GM19239 (cell line): ENCODE measurements at regions not wholly inside any gene's neighbourhood (a gene's known extent, or its start where the extent isn't known, plus 50 kb on each side); places are given as distances from the start of the nearest gene placed in this dataset.

Experiments
- DNase-seq: peaks from one replicate; pipeline ENCODE4 v3.0.0; 2011; ENCODE audit warnings: low spot score; ENCODE audit not compliant: insufficient read length
- FAIRE-seq: peaks from 2 replicates; lab custom pipeline; 2011; peaks lifted over from hg19 to GRCh38; lab: Jason Lieb, UNC

DNA sequence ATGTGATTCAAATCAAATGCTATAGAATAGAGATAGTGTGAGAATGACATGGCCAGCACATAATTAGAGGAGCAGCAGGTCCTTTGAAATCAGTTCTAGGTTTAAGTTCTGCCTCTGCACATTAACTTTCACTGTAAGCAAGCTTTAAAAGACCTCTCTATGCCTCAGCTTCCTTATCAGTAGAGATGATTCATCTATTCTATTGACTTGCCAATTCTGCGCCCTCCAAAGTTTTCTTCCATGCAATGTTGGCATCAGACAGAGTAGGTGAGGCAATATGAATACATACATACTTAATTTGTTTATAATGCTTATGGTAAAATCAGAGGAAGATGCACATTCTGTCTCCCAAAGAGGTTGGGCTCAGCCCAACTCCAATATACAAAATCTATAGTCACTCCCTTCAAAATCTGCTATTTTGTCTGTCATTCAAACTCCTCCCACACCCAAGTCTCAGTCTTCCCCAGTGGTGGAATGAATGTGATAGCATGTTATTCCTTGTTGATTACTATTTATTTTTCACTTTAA, 525.5 kb downstream of the RFC3 start:
- FAIRE-seq (no peak), DNase-seq (no peak)

DNA sequence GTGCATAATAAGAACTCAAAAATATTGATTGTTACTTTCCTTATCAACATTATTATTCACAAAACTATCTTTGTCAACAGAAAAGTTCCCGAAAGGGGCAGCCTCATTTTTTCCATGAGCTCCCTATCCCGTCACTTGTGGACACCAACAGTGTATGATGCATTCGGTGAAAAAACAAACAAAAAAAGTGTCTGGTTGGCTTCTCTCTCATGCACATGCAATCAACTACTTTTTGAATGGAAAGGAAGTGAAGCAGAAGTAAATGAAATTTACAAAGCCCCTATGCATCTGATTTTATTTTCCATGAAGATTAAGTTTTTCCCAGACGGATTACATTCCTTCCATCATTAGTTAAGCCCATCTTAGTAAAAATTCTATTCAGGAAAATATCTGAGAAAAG, 526.9 kb downstream of the RFC3 start:
- DNase-seq (no peak), FAIRE-seq (no peak)

DNA sequence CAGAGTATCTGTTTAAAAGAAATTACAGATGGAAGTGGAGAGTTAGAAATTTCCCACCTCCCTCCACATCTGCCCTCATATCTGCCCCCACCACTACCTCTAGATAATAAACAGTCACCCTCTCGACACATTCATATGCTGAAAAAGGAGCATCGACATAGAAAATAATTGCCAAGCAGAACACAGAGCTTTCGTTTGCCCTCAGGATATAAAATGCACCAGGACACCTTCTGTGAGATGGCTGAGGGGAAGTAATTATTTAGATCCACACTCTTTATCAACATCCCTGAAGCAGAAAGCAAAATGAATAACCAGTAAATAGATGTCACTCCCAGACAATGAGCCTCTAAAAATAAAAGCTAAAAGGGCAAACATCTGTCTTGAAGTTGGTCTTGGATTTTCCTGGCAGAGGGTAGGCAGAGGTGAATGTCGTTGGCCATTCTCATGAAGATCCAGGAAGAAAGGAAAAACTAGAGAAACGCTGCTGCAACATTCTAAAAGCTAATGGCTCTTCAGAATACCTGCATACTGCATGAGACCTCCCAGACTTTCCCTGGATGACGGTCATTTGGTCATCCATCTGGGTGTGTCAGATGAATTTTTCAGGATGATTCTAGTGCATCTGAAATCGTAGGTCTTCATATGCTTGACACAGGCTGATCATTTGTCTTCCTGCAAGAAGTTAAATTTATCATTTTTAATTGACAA, 527.5 kb downstream of the RFC3 start:
- no peak for FAIRE-seq
- DNase-seq, result no peak

DNA sequence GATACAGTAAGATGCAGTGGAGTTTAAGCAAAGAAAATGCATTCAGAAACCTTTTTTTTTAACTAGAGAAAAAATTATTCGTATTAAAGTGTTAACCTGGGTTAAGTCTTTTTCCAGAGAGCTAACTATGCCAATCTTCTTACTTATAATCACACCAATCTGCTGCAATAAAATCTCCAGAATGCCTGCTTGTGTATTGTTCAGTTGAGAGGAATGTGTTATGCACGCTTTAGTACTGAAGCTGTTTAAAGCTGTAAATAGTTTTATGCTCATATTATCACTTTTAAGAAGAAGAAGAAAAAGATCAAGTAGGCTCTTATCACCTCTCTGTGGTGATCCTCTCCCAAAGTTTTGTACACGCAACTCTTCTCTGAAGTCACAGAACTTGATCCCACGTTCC, 528.7 kb downstream of the RFC3 start:
- DNase-seq, result no peak
- FAIRE-seq, result no peak

DNA sequence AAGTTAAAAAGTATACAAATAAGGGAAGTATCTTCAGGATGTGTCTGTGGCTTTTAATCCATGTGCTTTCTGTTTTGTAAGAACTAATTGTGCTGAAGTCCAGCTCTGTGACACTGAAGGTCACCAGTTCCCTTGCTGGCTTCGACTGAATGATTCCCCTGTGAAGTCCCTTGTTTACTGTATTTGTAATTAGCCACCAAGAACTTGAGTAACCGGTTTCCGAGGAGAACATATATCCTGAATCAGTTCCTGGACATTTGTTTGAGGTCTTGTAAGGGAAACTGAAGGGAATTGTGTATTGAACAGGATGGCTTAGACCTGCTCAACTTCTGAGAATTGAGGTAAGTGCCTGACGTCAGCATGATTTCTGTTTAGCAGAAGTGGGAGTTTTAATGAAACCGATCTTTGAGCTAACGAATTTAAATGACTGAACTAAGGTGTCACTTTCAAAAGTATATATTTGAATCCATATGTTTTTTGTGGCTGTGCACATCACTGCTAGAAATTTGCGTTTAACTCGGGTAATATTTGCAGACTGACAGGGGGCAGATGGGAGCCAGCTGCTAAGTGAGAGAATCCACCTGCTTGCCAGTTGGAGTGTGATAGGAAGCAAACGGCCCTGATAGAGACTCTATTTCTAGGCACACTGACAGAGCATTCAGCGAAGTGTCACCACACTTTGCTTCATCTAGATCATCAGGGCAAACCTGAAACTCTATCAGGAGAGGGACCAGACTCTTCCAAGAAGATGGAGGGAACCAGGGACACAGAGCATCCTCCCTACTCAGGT, 530.0 kb downstream of the RFC3 start:
- DNase-seq (no peak), FAIRE-seq (no peak)

DNA sequence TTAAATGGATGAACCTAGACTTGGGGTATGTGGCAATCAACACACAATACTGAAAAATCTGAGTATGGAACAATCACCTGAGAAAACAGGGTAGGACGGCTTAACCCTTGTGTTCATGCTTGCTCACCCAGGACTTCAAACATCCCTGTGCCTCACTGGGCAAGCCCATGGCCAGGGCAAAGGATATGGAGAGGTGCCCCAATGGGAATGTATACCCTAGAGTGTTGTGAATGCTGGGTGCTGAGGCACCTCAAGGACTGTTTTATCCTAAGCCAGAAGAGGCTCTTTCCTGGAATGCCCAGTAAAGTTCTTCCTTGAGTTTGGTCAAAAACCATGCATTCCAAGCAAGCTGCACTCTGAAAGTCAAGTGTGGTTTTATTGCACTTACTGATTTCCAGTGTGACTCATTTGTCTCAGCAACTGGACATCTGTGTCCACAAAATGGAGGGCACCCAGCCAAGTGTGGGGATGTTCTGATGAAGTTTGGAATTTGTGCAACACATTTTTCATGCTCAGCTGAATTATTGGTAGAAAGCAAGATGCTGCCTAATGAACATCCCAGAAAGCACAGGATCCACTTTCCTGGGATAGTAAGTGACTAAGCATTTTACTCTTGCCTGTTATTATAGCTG, 531.3 kb downstream of the RFC3 start:
- FAIRE-seq, result no peak
- no peak for DNase-seq

DNA sequence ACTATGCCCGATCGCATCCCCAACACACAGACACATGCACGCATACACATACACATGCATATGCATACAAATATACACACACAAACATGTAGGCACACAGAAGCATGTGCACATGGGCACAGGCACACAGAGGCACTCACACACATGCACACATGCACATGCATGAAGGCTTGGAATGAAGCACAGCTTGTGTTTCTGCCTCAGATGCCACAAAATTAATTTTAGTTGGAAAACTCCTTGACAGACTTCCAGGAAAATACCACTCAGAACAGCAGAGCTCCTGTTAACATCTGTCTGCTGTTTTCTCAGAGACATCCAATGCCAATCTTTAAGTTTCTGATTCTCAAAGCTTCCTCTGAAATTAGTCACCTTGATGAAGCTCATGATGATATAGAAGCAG, 532.7 kb downstream of the RFC3 start:
- FAIRE-seq (no peak), DNase-seq (no peak)

DNA sequence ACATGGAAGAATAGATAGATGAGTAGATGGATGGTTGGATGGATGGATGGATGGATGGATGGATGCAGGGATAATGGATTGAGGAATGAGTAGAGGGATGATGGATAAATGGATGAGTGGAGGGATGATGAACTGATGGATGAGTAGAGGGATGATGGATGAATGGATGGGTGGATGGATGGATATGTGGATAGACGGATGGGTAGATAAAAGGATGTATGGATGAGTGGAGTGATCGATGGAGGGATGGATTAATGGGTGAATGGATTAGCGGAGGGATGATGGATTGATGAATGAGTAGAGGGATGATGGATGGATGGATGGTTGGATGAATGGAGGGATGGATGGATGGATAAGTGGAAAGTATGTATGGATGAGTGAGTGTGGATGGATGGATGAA, 533.2 kb downstream of the RFC3 start:
- FAIRE-seq, result no peak
- no peak for DNase-seq

DNA sequence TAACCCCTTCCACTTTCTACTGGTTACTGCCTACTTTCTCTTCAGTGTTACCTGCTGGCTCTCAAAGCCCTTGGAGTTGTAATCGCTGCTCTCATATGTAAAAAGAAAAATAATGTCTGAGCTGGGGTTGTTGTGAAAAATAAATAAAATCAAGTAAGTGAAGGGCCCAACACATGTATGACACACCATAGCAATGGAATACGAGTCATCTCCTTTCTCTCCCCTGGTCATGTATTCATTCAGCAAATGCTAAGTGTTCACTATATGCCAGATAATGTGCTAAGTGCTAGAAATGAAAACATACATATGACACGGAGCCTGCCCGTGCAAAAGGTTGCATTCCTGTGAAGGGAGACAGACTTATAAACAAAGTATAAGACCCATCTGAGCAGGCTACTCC, 535.0 kb downstream of the RFC3 start:
- FAIRE-seq, result no peak
- DNase-seq, result no peak

DNA sequence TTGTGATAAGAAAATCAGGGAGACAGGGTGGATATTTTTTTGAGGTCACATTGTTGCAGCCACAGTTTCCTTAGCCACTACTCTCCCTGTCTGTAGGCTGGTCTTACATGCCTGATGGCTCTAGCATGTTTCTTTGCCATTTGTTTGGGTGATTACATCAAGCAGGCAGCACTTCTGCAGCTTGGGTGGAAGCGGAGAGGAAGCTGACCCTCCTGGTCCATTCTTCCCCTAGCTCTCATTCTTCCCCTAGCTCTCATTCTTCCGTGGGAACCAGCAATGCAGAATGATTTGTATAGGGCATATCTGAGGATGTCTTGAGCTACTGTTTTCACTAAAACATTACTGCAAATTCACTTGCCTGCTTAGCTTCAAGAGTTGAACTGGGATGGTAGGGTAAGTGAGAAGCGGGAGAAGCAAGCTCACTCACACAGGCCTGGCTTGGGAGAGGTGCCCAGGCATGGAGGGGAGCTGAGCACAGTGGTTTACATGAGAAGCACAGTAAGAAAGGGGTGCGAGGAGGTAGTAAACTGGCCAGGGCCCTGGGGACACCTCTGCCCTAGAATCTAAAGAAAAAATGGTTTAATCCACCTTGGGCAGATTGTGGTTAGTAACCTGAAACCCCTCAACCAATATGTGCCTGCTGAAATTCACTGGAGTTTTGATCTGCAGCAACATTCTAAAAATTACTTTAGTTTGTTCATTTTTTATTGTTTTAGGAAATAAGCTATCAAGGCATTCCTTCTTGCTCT, 538.9 kb downstream of the RFC3 start:
- FAIRE-seq (no peak), DNase-seq (no peak)

DNA sequence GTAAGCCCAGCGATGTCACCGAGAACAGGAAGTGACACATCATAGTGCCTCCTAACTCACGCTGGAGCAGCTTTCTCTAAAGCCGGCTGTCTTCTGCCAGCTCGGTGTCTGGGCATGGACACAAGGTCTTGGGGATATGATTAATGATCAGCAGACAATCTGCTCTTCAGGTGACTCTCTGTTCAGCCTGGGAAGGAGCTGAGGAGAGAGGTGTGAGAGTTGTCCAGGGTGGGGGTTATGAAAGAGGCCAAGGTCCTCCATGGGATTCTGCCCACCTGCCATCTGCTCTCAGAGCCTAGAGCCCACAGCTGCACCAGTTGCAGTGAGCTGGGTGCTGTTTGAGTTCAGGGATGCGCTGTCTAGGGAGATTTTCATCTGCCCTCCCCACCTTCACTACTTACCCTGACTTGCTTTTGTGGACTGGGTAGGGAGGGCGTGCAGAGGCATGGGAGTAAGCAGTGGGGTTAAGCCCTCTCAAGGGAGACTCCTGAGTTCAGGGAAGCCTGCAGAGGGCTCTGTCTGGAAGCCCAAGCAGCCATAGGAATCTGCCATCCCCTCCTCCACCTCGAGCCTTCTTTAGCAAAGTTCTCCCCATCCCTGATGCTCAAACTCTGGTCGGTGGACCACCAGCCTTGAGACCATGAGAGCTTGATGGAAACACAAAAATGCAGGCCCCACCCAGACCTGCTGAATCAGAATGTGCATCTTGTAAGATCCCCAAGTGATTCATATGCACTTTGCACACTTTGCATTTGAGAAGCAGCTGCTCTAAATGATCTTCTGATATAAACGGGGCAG, 539.7 kb downstream of the RFC3 start:
- no peak for DNase-seq

DNA sequence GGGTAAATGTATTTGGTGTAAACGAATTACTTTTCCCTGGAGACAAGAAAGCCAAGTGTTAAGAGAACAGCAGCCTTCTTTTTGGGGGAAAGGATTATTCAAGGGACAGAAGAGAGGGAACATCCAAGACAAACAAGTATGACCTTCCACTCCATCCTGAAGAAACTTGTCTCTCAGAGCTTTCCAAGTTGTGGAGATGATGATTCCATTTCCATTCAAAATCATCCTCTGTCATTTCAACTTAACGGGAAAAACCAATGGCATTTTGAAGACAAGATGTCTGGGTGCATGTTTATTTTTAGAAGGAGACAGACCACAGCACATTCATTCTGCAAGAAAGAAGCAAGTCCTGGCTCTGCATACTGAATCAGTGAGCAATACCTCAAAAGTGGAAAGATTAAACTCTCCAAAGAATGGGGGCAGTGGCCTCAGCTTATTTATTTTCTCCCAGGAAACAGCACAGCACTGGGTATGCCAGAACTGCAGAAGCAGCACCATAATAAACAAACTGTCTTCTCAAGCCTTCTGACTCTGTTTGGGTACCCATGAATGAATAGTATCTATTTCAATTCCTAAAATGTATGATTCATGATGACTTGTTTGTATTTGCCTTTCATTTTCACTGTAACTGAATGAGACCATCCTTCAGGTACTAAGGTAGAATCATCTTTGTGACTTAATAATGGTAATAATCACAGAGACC, 541.0 kb downstream of the RFC3 start:
- FAIRE-seq (no peak), DNase-seq (no peak)

More for the DNA sequence above, 539.7 kb downstream of the RFC3 start:
- FAIRE-seq, result no peak

DNA sequence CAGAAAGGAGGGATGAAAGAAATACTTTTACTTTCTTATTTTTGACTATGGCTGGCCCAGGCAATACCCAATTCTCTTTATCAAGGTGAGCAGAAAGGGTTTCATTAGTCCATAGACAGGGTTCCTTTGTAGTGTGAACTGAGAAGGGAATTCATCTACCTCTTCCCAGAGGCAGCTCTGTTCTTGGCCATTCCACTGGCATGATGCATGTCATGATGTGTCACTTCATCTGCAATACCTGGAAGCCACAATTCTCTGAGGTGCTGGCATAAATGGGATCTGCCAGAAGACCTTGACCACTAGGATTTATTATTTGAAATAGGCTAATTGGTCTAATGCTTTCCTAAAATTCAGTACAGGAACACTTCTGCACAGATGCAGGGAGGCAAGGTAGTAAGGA, 542.8 kb downstream of the RFC3 start:
- no peak for FAIRE-seq
- DNase-seq, result no peak

DNA sequence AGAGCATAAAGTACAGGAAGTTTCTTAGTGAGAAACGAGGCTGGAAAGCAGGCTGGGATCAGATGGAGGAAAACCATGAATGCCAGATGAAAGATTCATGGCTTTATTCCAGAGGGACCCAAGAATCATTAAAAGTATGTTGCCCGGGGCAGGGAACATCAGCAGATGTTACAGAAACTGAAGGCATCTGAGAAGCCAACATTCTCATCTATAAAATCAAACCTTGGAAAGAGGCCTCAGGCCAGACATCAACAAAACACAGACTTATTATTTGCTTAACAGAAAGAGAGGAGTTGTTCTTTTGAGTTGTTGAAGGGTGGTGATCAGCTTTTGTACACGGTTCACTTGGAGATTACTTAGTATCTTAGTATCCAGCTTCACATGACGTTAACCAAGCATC, 543.6 kb downstream of the RFC3 start:
- FAIRE-seq (no peak), DNase-seq (no peak)

DNA sequence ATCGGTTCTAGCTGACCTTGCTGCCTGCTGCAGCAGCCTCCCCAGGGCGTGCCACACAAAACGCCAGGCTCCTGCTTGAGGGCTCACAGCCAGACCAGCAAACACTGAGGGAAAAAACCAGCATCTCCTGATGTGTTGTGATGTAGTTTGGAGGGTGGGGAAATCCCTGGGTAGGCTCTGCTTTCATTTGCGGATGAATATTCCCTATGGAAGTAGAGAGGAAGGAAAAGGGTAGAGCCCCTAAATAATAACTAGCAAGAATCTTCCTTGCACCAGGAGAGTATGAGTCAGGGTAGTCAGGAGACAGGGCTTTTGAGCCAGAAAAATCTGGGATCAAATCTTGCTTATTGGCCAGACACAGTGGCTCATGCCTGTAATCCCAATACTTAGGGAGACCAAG, 545.3 kb downstream of the RFC3 start:
- FAIRE-seq (no peak), DNase-seq (no peak)

DNA sequence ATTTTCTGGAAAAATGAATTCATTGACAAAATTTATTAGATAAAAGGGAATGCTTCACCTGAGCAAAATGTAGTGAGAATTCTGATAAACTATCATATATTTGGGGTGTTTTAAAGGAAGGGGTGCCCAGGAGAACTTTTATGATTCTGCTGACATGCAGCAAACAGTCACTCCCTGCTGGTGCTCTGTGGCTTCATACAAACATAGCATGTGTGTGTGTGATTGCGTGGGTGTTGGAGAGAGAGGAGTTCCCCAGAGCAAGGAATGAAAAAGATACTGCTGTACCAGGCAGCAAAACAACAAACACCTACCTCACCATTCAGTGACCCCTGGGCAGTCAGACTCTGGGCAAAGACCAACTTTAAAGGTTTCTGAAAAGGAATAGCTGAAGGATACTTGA, 546.7 kb downstream of the RFC3 start:
- no peak for FAIRE-seq
- no peak for DNase-seq

DNA sequence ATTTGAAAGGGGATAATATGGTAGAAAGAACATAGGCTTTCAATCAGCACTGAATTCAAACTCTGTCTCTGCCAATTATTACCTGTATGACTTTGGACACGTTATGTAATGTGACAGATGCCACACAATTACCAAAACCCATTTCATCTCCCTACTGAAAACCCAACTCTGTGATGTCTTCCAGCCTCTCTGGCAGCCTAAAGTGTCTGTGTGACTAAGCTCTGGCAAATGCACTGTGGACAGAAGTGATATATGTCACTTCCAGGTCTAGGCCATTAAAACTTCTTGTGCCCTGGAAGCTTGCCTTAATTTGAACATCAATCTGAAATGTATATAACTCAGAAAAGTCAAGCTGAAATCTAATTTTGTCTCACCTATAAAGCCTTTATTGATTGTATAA, 552.0 kb downstream of the RFC3 start:
- no peak for DNase-seq
- no peak for FAIRE-seq

DNA sequence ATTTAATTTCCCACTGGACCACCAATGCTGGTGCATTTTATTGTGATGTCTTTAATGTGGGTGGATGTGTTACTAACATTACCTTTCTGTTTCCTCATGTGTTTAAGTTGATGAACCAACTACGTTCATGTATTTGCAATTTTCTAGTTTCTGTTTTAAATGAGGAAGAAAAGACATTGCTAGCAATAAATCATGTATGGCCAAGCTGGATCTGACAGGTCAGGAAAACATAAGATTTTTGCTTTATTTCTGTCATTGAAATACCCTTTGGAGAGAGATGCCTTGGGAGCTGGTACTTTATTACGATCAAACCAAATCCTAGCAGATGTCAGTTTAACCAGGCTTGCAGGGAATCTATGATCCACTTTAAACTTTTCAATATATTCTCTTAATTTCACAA, 553.2 kb downstream of the RFC3 start:
- no peak for FAIRE-seq
- DNase-seq, result no peak
